MM.1S (cell line): ENCODE measurements at regions not wholly inside any gene's neighbourhood (a gene's known extent, or its start where the extent isn't known, plus 50 kb on each side); places are given as distances from the start of the nearest gene placed in this dataset.

Experiments used
- EZH2 ChIP-seq: fragments of 300-600 bp; sonication (generic); optimal IDR thresholded peaks from 2 replicates; pipeline ENCODE3; 2017; ENCODE audit warnings: low read depth, mild to moderate bottlenecking, antibody characterized with exemption, low read length, mixed read lengths
- EZH2phosphoT487 ChIP-seq: fragments of 300-600 bp; sonication (generic); IDR thresholded peaks from 2 replicates; pipeline ENCODE4 v1.6.1; 2018; ENCODE audit warnings: antibody characterized with exemption, low read length
- TF ChIP-seq, protein P1 (sequence below): fragments of 300-600 bp; sonication (generic); IDR thresholded peaks from 2 replicates; pipeline ENCODE4 v1.5.1; 2016; ENCODE audit warnings: antibody characterized with exemption, low read length, mixed read lengths

DNA sequence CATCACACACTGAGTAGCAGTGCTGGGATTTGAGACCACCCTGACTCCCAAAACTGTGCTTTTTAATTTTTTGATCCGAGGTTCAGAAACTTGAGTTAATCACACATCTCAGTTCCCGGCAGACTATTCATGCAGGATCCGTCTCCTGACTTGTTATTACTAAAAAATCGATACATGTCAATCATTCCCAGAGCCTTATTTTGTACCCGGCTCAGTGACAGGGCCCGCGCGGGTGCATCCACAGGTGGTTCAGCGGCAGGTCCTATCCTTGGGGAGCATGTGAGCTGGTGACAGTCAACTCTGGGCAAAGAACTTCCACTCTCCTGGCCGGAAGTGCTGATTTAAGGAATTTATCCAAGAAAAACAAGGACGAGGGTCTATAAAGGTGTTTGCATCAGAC, 95.9 kb upstream of the MVB12B start:
- TF ChIP-seq, protein P1, sequence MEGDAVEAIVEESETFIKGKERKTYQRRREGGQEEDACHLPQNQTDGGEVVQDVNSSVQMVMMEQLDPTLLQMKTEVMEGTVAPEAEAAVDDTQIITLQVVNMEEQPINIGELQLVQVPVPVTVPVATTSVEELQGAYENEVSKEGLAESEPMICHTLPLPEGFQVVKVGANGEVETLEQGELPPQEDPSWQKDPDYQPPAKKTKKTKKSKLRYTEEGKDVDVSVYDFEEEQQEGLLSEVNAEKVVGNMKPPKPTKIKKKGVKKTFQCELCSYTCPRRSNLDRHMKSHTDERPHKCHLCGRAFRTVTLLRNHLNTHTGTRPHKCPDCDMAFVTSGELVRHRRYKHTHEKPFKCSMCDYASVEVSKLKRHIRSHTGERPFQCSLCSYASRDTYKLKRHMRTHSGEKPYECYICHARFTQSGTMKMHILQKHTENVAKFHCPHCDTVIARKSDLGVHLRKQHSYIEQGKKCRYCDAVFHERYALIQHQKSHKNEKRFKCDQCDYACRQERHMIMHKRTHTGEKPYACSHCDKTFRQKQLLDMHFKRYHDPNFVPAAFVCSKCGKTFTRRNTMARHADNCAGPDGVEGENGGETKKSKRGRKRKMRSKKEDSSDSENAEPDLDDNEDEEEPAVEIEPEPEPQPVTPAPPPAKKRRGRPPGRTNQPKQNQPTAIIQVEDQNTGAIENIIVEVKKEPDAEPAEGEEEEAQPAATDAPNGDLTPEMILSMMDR = no peak
- TF ChIP-seq EZH2 (no peak), EZH2phosphoT487 (no peak)
